ENCODE measurements at regions not wholly inside any gene's neighbourhood (a gene's known extent, or its start where the extent isn't known, plus 50 kb on each side); places are given as distances from the start of the nearest gene placed in this dataset.

GRCh38 chrX:39626749-39627148, 471.0 kb downstream of the BCOR start:
- TF ChIP-seq CTCF (IDR thresholded peaks at IDR 0.05; ENCODE audit: low read depth, low read length): no peak
- DNase-seq (ENCODE audit: low read depth in 2 of 2): no peak
- no peak overlapping the region for H3K4me3 ChIP-seq (replicated peaks in 1 of 2; ENCODE audit: low read depth in 2 of 2, low read length in 2 of 2)

- no peak for TF ChIP-seq CTCF (IDR thresholded peaks at IDR 0.05; ENCODE audit: low read depth, low read length)
- no peak overlapping the region for H3K4me3 ChIP-seq (replicated peaks in 1 of 2; ENCODE audit: low read depth in 2 of 2, low read length in 2 of 2)
- DNase-seq (ENCODE audit: low read depth in 2 of 2): no peak
Measured at GRCh38 chrX:39627257-39627656, 470.5 kb downstream of the BCOR start.

DNA sequence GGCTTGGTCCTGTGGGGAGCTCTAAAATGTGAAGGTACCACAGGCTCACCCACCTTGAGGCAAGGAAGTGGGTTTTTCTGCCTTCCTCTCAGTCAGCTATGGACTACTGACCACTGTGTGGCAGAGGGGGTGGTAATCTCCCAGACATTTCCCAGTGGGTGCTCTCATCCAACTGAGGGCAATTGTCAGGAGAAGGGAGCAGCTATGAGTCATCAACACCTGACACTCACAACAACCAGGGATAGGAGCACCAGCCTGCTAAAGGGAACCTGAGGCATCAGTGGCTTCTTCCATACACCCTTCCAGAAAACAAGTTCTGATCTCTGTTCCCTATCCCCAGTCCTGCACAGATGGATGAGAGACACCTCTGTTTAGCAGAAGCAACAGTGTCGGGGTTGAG, 468.8 kb downstream of the BCOR start:
- TF ChIP-seq CTCF (IDR thresholded peaks at IDR 0.05; ENCODE audit: low read depth, low read length): no peak
- no peak for DNase-seq (ENCODE audit: low read depth in 2 of 2)
- no peak overlapping the region for H3K4me3 ChIP-seq (replicated peaks in 1 of 2; ENCODE audit: low read depth in 2 of 2, low read length in 2 of 2)

GRCh38 chrX:39630344-39630743, 467.4 kb downstream of the BCOR start:
- no peak for DNase-seq (ENCODE audit: low read depth in 2 of 2)
- TF ChIP-seq CTCF (IDR thresholded peaks at IDR 0.05; ENCODE audit: low read depth, low read length): no peak
- no peak overlapping the region for H3K4me3 ChIP-seq (replicated peaks in 1 of 2; ENCODE audit: low read depth in 2 of 2, low read length in 2 of 2)

DNA sequence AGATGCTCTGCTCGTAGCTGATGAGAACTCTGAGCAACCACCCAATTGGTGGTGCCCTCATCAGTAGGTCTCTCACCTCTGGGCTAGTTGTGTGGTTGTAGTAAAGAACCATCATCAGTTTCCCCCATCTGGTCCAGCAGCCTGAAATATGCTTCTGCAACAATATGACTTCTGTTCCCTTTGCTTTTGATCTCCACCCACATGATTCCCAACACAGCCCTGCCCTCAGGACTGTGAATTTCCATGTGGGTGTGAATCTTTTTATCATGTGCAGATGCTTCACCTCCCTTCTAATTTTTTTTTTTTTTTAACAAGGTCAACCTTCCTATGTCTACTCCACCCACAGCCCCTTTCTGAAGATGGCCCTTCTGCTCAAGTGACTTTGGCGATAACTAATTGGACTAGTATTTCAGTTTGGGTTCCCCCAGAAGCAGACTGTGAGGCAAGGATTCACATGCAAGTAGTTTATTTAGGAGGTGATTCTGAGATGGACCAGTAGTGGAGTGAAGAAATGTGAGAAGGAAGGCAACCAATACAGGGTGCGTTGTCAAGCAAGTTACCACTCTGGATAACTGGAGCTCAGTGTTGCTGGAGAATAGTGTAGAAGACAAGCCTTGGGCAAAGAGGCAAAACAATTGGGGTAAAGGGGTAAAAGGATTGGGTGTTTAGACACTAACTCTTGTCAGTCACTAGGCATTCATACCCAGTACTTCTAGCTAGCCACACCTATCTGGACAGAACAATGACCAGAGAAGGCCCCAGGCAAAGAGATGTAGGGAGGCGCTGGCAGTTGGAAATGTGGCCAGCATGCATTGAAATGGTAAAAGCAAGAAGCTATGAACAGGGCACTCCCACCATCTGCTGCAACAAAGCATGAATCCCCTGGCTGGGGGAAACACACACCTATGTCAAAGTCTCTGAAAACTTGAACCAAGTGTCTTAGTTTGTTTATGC, 466.2 kb downstream of the BCOR start:
- no peak for TF ChIP-seq CTCF (IDR thresholded peaks at IDR 0.05; ENCODE audit: low read depth, low read length)
- no peak for DNase-seq (ENCODE audit: low read depth in 2 of 2)
- H3K4me3 ChIP-seq (replicated peaks in 1 of 2; ENCODE audit: low read depth in 2 of 2, low read length in 2 of 2): no peak overlapping the region

DNA sequence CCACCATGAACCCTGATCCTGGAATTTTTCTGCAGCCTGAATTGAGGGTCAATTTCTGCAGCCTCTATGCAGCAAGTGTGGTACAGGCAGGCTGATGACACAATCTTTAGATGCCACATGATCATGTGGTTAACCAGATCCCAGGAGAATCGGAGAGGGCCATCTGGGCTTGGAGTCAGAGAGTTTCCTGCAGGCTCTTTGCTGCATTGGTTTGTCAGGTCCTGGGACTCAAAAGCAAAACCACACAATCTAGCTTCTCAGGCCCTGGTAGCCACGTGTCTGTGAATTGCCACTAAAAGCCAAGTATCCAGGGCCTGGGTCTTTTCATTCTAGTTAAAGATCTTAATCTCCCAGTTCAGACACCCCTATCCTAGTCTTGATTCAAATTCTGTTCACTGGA, 464.5 kb downstream of the BCOR start:
- TF ChIP-seq CTCF (IDR thresholded peaks at IDR 0.05; ENCODE audit: low read depth, low read length): no peak
- H3K4me3 ChIP-seq (replicated peaks in 1 of 2; ENCODE audit: low read depth in 2 of 2, low read length in 2 of 2): no peak overlapping the region
- peak; percentile 5 to 10 for DNase-seq (ENCODE audit: low read depth in 2 of 2)

Measured in cardiac fibroblast (primary cell).